Natural killer cell treated with Interleukin-12 subunit alpha and Interleukin-12 subunit beta and Interleukin-15 and Interleukin-18, amount 100 ng/mL, for 72 hours (primary cell): ENCODE measurements at regions not wholly inside any gene's neighbourhood (a gene's known extent, or its start where the extent isn't known, plus 50 kb on each side); places are given as distances from the start of the nearest gene placed in this dataset.

Experiments used
- ATAC-seq, 2 donors: fragments of 150-1000 bp; cut with Tn5 transposase in 1 of 2; sonication (Bioruptor Pico), chemical (Tn5 transposase) in 1 of 2; 2 replicates each; pipeline ENCODE4 v1.10.0; 2021
- DNase-seq: peaks from one replicate; pipeline ENCODE4 v3.0.0; 2022; ENCODE audit warnings: low spot score
- H3K27ac Mint-ChIP-seq, 2 donors: 1 replicate in 1 of 2; 2 replicates in 1 of 2; pipeline ENCODE4 v1.8.0; 2022; ENCODE audit warnings: mixed read lengths in 2 of 2, mild to moderate bottlenecking in 1 of 2, moderate library complexity in 1 of 2
- H3K27me3 Mint-ChIP-seq, 2 donors: 1 replicate in 1 of 2; 2 replicates in 1 of 2; pipeline ENCODE4 v1.8.0; 2022; ENCODE audit warnings: mixed read lengths in 2 of 2
- H3K36me3 Mint-ChIP-seq: one replicate; pipeline ENCODE4 v1.8.0; 2022; ENCODE audit warnings: mixed read lengths
- H3K4me1 Mint-ChIP-seq, 2 donors: 1 replicate in 1 of 2; 2 replicates in 1 of 2; pipeline ENCODE4 v1.8.0; 2022; ENCODE audit warnings: low read depth in 2 of 2, mixed read lengths in 2 of 2, mild to moderate bottlenecking in 1 of 2
- H3K4me3 Mint-ChIP-seq: one replicate; pipeline ENCODE4 v1.8.0; 2022; ENCODE audit warnings: mixed read lengths
- H3K9me3 Mint-ChIP-seq: 2 replicates; pipeline ENCODE4 v1.8.0; 2022; ENCODE audit warnings: mixed read lengths

DNA sequence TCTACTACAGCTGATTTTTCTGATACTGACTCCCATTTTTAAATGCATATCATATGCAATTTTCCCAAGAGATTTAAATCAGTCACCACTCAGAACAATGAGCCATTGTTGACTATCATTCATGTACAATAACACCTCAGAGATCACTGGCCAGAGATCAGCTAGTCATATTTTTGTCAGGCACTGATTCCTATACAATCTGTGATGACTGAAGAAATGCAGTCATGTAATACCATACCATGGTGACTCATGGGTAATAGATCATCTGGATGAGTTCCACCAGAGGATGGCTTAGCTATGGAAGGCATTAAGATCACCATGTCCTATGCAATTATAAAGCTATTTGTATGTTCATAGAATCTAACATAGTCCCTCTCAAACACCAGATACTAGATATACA, 285.7 kb upstream of the DCC start:
- no peak overlapping the region for H3K4me3 Mint-ChIP-seq
- H3K36me3 Mint-ChIP-seq: no peaks in the 10 kb centered on the region
- no peaks in the 10 kb centered on the region for H3K27me3 Mint-ChIP-seq
- H3K9me3 Mint-ChIP-seq: peaks cover 9% of the 10 kb centered on the region
- no peak for ATAC-seq
- H3K27ac Mint-ChIP-seq: no peak overlapping the region
- no peak for DNase-seq
- no peaks in the 10 kb centered on the region for H3K4me1 Mint-ChIP-seq

- ATAC-seq: no peak
- Mint-ChIP-seq H3K9me3 (peaks cover 17% of the 10 kb centered on the region), H3K27me3 (no peaks in the 10 kb centered on the region), H3K27ac (no peak overlapping the region), H3K36me3 (no peaks in the 10 kb centered on the region), H3K4me3 (no peak overlapping the region), H3K4me1 (no peaks in the 10 kb centered on the region)
- no peak for DNase-seq
These were observed 279.2 kb upstream of the DCC start for GRCh38 chr18:52060607-52061304.

- peaks cover 14% of the 10 kb centered on the region for H3K9me3 Mint-ChIP-seq
- ATAC-seq: no peak
- no peaks in the 10 kb centered on the region for H3K27me3 Mint-ChIP-seq
- H3K4me3 Mint-ChIP-seq: no peak overlapping the region
- H3K36me3 Mint-ChIP-seq: no peaks in the 10 kb centered on the region
- no peak overlapping the region for H3K27ac Mint-ChIP-seq
- no peak for DNase-seq
- no peaks in the 10 kb centered on the region for H3K4me1 Mint-ChIP-seq
These were observed 276.1 kb upstream of the DCC start for GRCh38 chr18:52063923-52064322.

DNA sequence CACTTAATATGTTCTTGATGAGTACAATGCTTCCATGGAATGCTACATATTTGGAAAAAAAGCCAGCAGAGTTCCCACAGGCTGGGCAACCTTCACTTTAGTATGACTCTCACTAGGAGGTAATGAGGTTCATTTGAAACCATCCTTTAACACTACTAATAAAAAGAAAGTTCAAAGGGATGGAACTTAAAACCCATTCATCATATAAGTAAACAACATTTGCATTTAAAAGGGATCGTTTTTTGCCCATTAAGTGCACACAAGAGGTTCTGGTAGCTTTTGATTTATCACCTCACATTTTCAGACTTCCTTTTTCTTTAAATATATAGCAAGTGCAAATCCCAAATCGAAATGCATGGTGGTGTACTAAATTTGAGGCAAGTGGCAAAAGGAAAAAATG, 270.8 kb upstream of the DCC start:
- H3K4me1 Mint-ChIP-seq: no peaks in the 10 kb centered on the region
- no peak for ATAC-seq
- no peak overlapping the region for H3K27ac Mint-ChIP-seq
- no peaks in the 10 kb centered on the region for H3K36me3 Mint-ChIP-seq
- DNase-seq: no peak
- H3K27me3 Mint-ChIP-seq: no peaks in the 10 kb centered on the region
- peaks cover 13% of the 10 kb centered on the region for H3K9me3 Mint-ChIP-seq
- no peak overlapping the region for H3K4me3 Mint-ChIP-seq

GRCh38 chr18:52070291-52070756, 269.7 kb upstream of the DCC start:
- Mint-ChIP-seq H3K27me3 (no peaks in the 10 kb centered on the region), H3K27ac (no peak overlapping the region), H3K4me3 (no peak overlapping the region), H3K9me3 (peaks cover 12% of the 10 kb centered on the region), H3K36me3 (no peaks in the 10 kb centered on the region), H3K4me1 (no peaks in the 10 kb centered on the region)
- ATAC-seq (no peak), DNase-seq (no peak)

DNA sequence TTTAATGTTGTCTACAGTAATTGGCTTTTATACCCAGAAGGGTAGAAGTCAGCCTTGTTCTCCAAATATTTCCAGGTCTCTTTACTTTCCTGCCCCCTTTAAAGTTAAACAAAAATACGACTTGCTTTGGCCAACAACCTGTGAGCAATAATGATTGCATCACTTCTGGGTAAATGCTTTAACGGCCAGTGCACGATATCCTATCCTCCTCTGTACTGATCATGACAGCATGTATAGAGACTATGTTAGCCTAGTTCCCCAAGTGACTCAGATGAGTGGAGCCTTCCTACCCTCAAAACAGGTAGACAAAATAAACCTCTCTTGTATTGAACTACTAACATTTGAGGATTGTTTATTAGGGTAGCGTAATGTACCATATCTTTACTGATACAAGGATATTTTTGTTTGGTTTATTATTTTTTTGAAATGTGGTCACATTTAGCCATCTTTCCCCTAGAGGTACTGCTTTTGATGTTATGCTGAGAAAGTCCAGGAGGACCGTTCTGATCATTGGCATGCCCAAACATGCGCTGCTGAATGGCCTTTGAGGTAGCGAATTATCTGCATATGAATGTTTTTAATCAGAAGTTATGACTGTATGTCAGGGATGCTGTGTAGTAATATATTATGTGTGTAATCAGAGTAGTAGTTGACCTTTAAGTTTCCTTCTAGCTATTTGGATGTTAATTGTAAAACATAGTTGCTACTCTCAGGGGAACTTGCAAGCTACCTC, 262.6 kb upstream of the DCC start:
- Mint-ChIP-seq H3K9me3 (peaks cover 9% of the 10 kb centered on the region), H3K27ac (no peak overlapping the region), H3K4me1 (no peaks in the 10 kb centered on the region), H3K27me3 (no peaks in the 10 kb centered on the region), H3K4me3 (no peak overlapping the region), H3K36me3 (no peaks in the 10 kb centered on the region)
- ATAC-seq (no peak), DNase-seq (no peak)

DNA sequence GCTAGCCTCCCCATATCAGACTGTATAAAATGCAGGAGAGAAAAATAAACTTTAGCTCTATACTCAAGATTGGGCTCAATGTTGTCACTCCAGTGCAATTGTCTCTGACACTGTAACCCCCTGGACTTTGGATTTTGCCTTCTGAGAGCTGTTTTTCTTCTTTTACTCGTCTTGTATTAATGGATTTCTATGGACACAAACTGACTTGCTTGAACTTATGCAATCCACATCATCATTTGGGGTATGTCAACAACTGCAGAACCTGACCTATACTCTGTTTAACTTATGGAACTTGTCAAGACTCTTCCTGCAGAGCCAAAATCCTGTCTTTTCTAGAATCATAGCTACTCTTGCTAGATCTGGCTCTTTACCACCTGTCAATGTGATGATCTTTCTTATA, 257.8 kb upstream of the DCC start:
- Mint-ChIP-seq H3K4me3 (no peak overlapping the region), H3K4me1 (no peaks in the 10 kb centered on the region), H3K27ac (no peak overlapping the region), H3K9me3 (peaks cover 12% of the 10 kb centered on the region), H3K27me3 (no peaks in the 10 kb centered on the region), H3K36me3 (no peaks in the 10 kb centered on the region)
- DNase-seq (no peak), ATAC-seq (no peak)

GRCh38 chr18:52087140-52087539, 252.9 kb upstream of the DCC start:
- H3K9me3 Mint-ChIP-seq: peaks cover 12% of the 10 kb centered on the region
- ATAC-seq: no peak
- H3K4me1 Mint-ChIP-seq: no peaks in the 10 kb centered on the region
- DNase-seq: no peak
- H3K27ac Mint-ChIP-seq: no peak overlapping the region
- H3K36me3 Mint-ChIP-seq: no peaks in the 10 kb centered on the region
- H3K4me3 Mint-ChIP-seq: no peak overlapping the region
- H3K27me3 Mint-ChIP-seq: no peaks in the 10 kb centered on the region

DNA sequence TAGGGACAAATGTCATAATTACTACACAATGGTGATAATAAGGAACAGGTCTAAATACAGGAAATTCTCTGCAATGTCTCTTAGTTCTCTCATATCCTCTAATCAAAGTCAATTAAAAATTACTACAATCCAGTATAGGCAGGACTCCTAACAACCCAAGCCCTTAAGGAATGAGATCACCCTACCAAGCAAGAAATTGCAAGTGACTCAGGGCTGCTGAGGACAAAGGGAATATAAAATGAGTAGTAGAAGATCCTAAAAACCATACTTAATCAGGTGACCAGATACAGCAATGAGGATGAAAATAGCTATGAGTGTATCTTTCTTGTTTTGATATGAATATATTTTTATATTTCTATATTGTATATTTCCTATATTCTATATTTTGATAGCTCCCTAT, 250.0 kb upstream of the DCC start:
- peaks cover 8% of the 10 kb centered on the region for H3K9me3 Mint-ChIP-seq
- no peaks in the 10 kb centered on the region for H3K36me3 Mint-ChIP-seq
- H3K4me3 Mint-ChIP-seq: no peak overlapping the region
- no peaks in the 10 kb centered on the region for H3K27me3 Mint-ChIP-seq
- no peak overlapping the region for H3K27ac Mint-ChIP-seq
- H3K4me1 Mint-ChIP-seq: no peaks in the 10 kb centered on the region
- DNase-seq (no peak), ATAC-seq (no peak)

DNA sequence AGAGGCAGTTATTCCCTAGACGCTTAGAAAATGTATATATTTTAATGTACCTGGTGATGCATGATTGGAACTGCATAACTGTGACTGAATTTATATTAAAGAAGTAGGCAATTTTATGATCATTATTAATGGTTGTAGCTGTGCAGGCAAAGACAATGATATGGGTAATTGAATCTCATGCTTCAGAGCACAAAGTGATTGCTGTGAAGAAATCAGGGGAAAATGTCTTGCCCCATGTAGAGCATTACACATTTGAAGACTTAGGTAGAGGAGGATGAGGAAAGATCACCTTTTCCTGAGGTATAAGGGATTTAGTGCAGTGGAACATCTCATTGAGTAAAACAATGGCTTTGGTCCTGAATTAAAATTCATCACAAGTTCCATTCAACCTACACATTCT, 246.8 kb upstream of the DCC start:
- Mint-ChIP-seq H3K4me1 (no peaks in the 10 kb centered on the region), H3K27me3 (no peaks in the 10 kb centered on the region), H3K9me3 (peaks cover 8% of the 10 kb centered on the region), H3K4me3 (no peak overlapping the region), H3K36me3 (no peaks in the 10 kb centered on the region), H3K27ac (no peak overlapping the region)
- ATAC-seq (no peak), DNase-seq (no peak)

- peaks cover 23% of the 10 kb centered on the region for H3K9me3 Mint-ChIP-seq
- no peak for ATAC-seq
- no peaks in the 10 kb centered on the region for H3K4me1 Mint-ChIP-seq
- DNase-seq: no peak
- H3K27ac Mint-ChIP-seq: no peak overlapping the region
- no peaks in the 10 kb centered on the region for H3K27me3 Mint-ChIP-seq
- H3K36me3 Mint-ChIP-seq: no peaks in the 10 kb centered on the region
- no peak overlapping the region for H3K4me3 Mint-ChIP-seq
These were observed 221.3 kb upstream of the DCC start for GRCh38 chr18:52118684-52119083.

- no peak for DNase-seq
- Mint-ChIP-seq H3K27ac (no peak overlapping the region), H3K4me1 (no peaks in the 10 kb centered on the region), H3K9me3 (peaks cover 16% of the 10 kb centered on the region), H3K4me3 (no peak overlapping the region), H3K36me3 (no peaks in the 10 kb centered on the region), H3K27me3 (no peaks in the 10 kb centered on the region)
- ATAC-seq: no peak
These were observed 209.2 kb upstream of the DCC start for GRCh38 chr18:52130624-52131301.

DNA sequence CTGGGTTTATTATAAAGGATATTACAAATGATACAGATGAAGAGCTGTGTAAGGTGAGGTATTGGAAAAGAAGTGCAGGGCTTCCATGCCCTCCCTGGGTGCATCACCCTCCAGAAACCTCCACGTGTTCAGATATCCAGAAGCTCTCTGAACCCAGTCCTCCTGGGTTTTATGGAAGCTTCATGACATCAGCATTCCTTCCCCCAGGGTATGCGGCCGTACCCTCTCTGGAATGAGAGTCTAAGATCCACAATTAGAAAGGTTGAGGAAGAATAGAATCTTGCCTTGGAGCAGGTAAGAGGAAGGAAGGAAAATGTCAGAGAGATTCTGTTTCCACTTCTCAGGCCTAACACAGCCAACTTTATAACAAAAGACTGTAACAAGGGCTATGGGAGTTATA, 208.2 kb upstream of the DCC start:
- Mint-ChIP-seq H3K36me3 (no peaks in the 10 kb centered on the region), H3K27ac (no peak overlapping the region), H3K4me3 (no peak overlapping the region), H3K4me1 (no peaks in the 10 kb centered on the region), H3K27me3 (no peaks in the 10 kb centered on the region), H3K9me3 (peaks cover 14% of the 10 kb centered on the region)
- DNase-seq (no peak), ATAC-seq (no peak)

DNA sequence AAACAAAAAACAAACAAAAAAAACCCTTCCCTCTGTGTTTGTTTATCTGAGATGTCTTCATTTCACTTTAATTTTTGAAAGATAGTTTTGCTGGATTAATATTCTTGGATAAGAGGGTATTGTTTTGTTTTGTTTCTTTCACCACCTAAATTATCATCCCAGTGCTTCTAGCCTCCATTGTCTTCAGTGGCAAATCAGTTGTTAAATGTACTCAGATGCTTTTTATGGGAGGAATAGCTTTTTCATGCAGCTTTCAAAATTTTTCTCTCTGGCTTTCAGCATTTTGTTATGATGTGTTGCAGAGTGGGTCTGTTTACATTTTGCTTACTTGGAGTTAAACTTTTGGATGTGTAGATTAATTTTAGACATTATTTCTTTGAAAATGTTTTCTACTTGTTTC, 203.5 kb upstream of the DCC start:
- ATAC-seq (no peak), DNase-seq (no peak)
- Mint-ChIP-seq H3K4me1 (no peaks in the 10 kb centered on the region), H3K27me3 (no peaks in the 10 kb centered on the region), H3K36me3 (peaks cover 8% of the 10 kb centered on the region), H3K27ac (no peak overlapping the region), H3K9me3 (peaks cover 17% of the 10 kb centered on the region), H3K4me3 (no peak overlapping the region)
